Smooth muscle cell (in vitro differentiated cells): ENCODE measurements at regions not wholly inside any gene's neighbourhood (a gene's known extent, or its start where the extent isn't known, plus 50 kb on each side); places are given as distances from the start of the nearest gene placed in this dataset.

Experiments used
- DNase-seq: peaks from one replicate; lab custom pipeline; 2025; ENCODE audit not compliant: unreplicated experiment; lab: John Stamatoyannopoulos, UW
- H2AFZ ChIP-seq: fragments of 200-600 bp; sonication (generic); 2 replicates; pipeline ENCODE4 v1.6.0; 2016; ENCODE audit warnings: antibody characterized with exemption, low read depth, mild to moderate bottlenecking
- H3F3A ChIP-seq: fragments of 200-600 bp; sonication (generic); 2 replicates; pipeline ENCODE4 v1.6.0; 2017; ENCODE audit warnings: antibody characterized with exemption, low read depth
- H3K27ac ChIP-seq: fragments of 200-600 bp; sonication (generic); 2 replicates; pipeline ENCODE4 v1.5.1; 2016; ENCODE audit warnings: low read depth, mild to moderate bottlenecking
- H3K27me3 ChIP-seq: fragments of 200-600 bp; sonication (generic); 2 replicates; pipeline ENCODE4 v1.6.1; 2016; ENCODE audit warnings: low read depth, mild to moderate bottlenecking
- H3K36me3 ChIP-seq: fragments of 200-600 bp; sonication (generic); 2 replicates; pipeline ENCODE4 v1.5.1; 2016; ENCODE audit warnings: low read depth
- H3K4me1 ChIP-seq: fragments of 200-600 bp; sonication (generic); 2 replicates; pipeline ENCODE4 v1.5.1; 2016; ENCODE audit warnings: low read depth
- H3K4me2 ChIP-seq: fragments of 200-600 bp; sonication (generic); 2 replicates; pipeline ENCODE4 v1.6.0; 2016; ENCODE audit warnings: mild to moderate bottlenecking
- H3K4me3 ChIP-seq: fragments of 200-600 bp; sonication (generic); 2 replicates; pipeline ENCODE4 v1.5.1; 2016; ENCODE audit warnings: mild to moderate bottlenecking
- H3K79me2 ChIP-seq: fragments of 200-600 bp; sonication (generic); 2 replicates; pipeline ENCODE4 v1.6.0; 2016; ENCODE audit warnings: low read depth, mild to moderate bottlenecking
- H3K9ac ChIP-seq: fragments of 200-600 bp; sonication (generic); 2 replicates; pipeline ENCODE4 v1.6.0; 2016; ENCODE audit warnings: low read depth
- H3K9me3 ChIP-seq: fragments of 200-600 bp; sonication (generic); replicated peaks from 2 replicates; pipeline ENCODE4 v1.5.1; 2016; ENCODE audit warnings: low read depth
- H4K20me1 ChIP-seq: fragments of 200-600 bp; sonication (generic); 2 replicates; pipeline ENCODE4 v1.6.0; 2016; ENCODE audit warnings: low read depth
- CTCF ChIP-seq: fragments of 200-600 bp; sonication (generic); IDR thresholded peaks from 2 replicates; pipeline ENCODE4 v1.5.1; 2017; ENCODE audit warnings: borderline replicate concordance, mild to moderate bottlenecking, antibody characterized with exemption; ENCODE audit not compliant: insufficient read depth, poor library complexity, severe bottlenecking
- WGBS: methylation state at CpG from one replicate; pipeline ENCODE4 v1.1.7; 2016; ENCODE audit warnings: low lambda C conversion rate; 5-methylcytosine and 5-hydroxymethylcytosine counted together

- WGBS, result 81% methylated on average over 1 of the region's 1 CpG
These were observed 105.0 kb upstream of the MON1B start for GRCh38 chr16:77085981-77086380.

GRCh38 chr16:77090062-77090461 lies 100.9 kb upstream of the MON1B start:
- Histone ChIP-seq H3K79me2 (no peaks in the 10 kb centered on the region), H3K9ac (no peak overlapping the region), H3K4me1 (no peaks in the 10 kb centered on the region), H2AFZ (no peak overlapping the region), H4K20me1 (no peaks in the 10 kb centered on the region), H3K9me3 (no peaks in the 10 kb centered on the region), H3K4me2 (peak overlapping the region; percentile 23), H3K36me3 (no peaks in the 10 kb centered on the region), H3K27me3 (no peaks in the 10 kb centered on the region), H3F3A (no peaks in the 10 kb centered on the region), H3K4me3 (no peak overlapping the region), H3K27ac (peak overlapping the region; percentile 51)
- no peak for DNase-seq
- TF ChIP-seq CTCF, result no peak
- 5% methylated on average over 1 of the region's 1 CpG for WGBS

More at GRCh38 chr16:77085981-77086380, 105.0 kb upstream of the MON1B start:
- no peaks in the 10 kb centered on the region for H3F3A ChIP-seq
- no peak for TF ChIP-seq CTCF
- no peaks in the 10 kb centered on the region for H4K20me1 ChIP-seq
- H3K4me3 ChIP-seq, result no peak overlapping the region
- no peak for DNase-seq
- H3K27me3 ChIP-seq, result no peaks in the 10 kb centered on the region
- no peak overlapping the region for H2AFZ ChIP-seq
- H3K9ac ChIP-seq, result no peak overlapping the region
- H3K79me2 ChIP-seq, result no peaks in the 10 kb centered on the region
- no peak overlapping the region for H3K27ac ChIP-seq
- H3K4me2 ChIP-seq, result no peak overlapping the region
- H3K36me3 ChIP-seq, result no peaks in the 10 kb centered on the region
- no peaks in the 10 kb centered on the region for H3K9me3 ChIP-seq
- H3K4me1 ChIP-seq, result no peaks in the 10 kb centered on the region

GRCh38 chr16:77093309-77093708 lies 97.7 kb upstream of the MON1B start:
- no peak for TF ChIP-seq CTCF
- Histone ChIP-seq H3K9me3 (no peaks in the 10 kb centered on the region), H2AFZ (no peak overlapping the region), H3K27me3 (no peaks in the 10 kb centered on the region), H3K4me1 (no peaks in the 10 kb centered on the region), H3K9ac (no peak overlapping the region), H3K27ac (no peak overlapping the region), H3K4me2 (no peak overlapping the region), H3F3A (no peaks in the 10 kb centered on the region), H3K4me3 (no peak overlapping the region), H4K20me1 (no peaks in the 10 kb centered on the region), H3K36me3 (no peaks in the 10 kb centered on the region), H3K79me2 (no peaks in the 10 kb centered on the region)
- WGBS, result 93% methylated on average over 4 of the region's 4 CpGs
- DNase-seq, result no peak

GRCh38 chr16:77093999-77094398 lies 97.0 kb upstream of the MON1B start:
- no peak overlapping the region for H3K9ac ChIP-seq
- TF ChIP-seq CTCF, result no peak
- no peaks in the 10 kb centered on the region for H3K9me3 ChIP-seq
- no peak overlapping the region for H2AFZ ChIP-seq
- no peaks in the 10 kb centered on the region for H3K27me3 ChIP-seq
- H3K36me3 ChIP-seq, result no peaks in the 10 kb centered on the region
- whole genome bisulfite sequencing, result 95% methylated on average over 2 of the region's 2 CpGs
- no peak for DNase-seq
- no peak overlapping the region for H3K4me3 ChIP-seq
- H3K4me2 ChIP-seq, result no peak overlapping the region
- no peaks in the 10 kb centered on the region for H4K20me1 ChIP-seq
- H3F3A ChIP-seq, result no peaks in the 10 kb centered on the region
- no peaks in the 10 kb centered on the region for H3K4me1 ChIP-seq
- H3K79me2 ChIP-seq, result no peaks in the 10 kb centered on the region
- H3K27ac ChIP-seq, result no peak overlapping the region
